C1 segment of cervical spinal cord (tissue), 14 donors: ENCODE measurements at regions not wholly inside any gene's neighbourhood (a gene's known extent, or its start where the extent isn't known, plus 50 kb on each side); places are given as distances from the start of the nearest gene placed in this dataset.
"Not testable (repeated sequence)": the region's sequence is repeated elsewhere in the genome, so short reads cannot be mapped to it uniquely, and the experiment has no call there.

Experiments
- DNase-seq, 14 donors: peaks; one replicate each; lab custom pipeline; 2025; lab: John Stamatoyannopoulos, UW

- DNase-seq, result no peak
Measured at GRCh38 chr12:60235261-60235660, 639.4 kb downstream of the SLC16A7 start.

GRCh38 chr12:60236416-60236815 is 640.6 kb downstream of the SLC16A7 start:
- DNase-seq, result not testable (repeated sequence)

- DNase-seq, result no peak
Measured at GRCh38 chr12:60240891-60241290, 645.1 kb downstream of the SLC16A7 start.

- DNase-seq, result no peak
Measured at GRCh38 chr12:60251091-60251490, 655.3 kb downstream of the SLC16A7 start.

GRCh38 chr12:60252359-60253096 is 656.7 kb downstream of the SLC16A7 start:
- DNase-seq, result no peak

GRCh38 chr12:60255044-60255443 is 659.2 kb downstream of the SLC16A7 start:
- no peak for DNase-seq

GRCh38 chr12:60257063-60257462 is 661.2 kb downstream of the SLC16A7 start:
- no peak for DNase-seq

GRCh38 chr12:60259225-60259624 is 663.4 kb downstream of the SLC16A7 start:
- no peak for DNase-seq

- DNase-seq, result no peak
Measured at GRCh38 chr12:60262378-60262777, 666.5 kb downstream of the SLC16A7 start.

- no peak for DNase-seq
Measured at GRCh38 chr12:60263161-60263560, 667.3 kb downstream of the SLC16A7 start.

GRCh38 chr12:60263836-60264493 is 668.1 kb downstream of the SLC16A7 start:
- DNase-seq, result no peak

- DNase-seq, result no peak
Measured at GRCh38 chr12:60265741-60266140, 669.9 kb downstream of the SLC16A7 start.

GRCh38 chr12:60266381-60266852 is 670.6 kb downstream of the SLC16A7 start:
- DNase-seq, result no peak

GRCh38 chr12:60269611-60270269 is 673.9 kb downstream of the SLC16A7 start:
- no peak for DNase-seq

- DNase-seq, result no peak
Measured at GRCh38 chr12:60271816-60272215, 676.0 kb downstream of the SLC16A7 start.

- DNase-seq, result no peak
Measured at GRCh38 chr12:60278209-60278608, 682.4 kb downstream of the SLC16A7 start.

- no peak for DNase-seq
Measured at GRCh38 chr12:60279221-60279620, 683.4 kb downstream of the SLC16A7 start.

- DNase-seq, result no peak
Measured at GRCh38 chr12:60281522-60281921, 685.7 kb downstream of the SLC16A7 start.

GRCh38 chr12:60290532-60290931 is 694.7 kb downstream of the SLC16A7 start:
- no peak for DNase-seq

GRCh38 chr12:60308366-60308991 is 712.6 kb downstream of the SLC16A7 start:
- DNase-seq, result no peak

- DNase-seq, result no peak
Measured at GRCh38 chr12:60311940-60312339, 716.1 kb downstream of the SLC16A7 start.

- no peak for DNase-seq
Measured at GRCh38 chr12:60317361-60317760, 721.5 kb downstream of the SLC16A7 start.
